ENCODE measurements at regions not wholly inside any gene's neighbourhood (a gene's known extent, or its start where the extent isn't known, plus 50 kb on each side); places are given as distances from the start of the nearest gene placed in this dataset.

DNA sequence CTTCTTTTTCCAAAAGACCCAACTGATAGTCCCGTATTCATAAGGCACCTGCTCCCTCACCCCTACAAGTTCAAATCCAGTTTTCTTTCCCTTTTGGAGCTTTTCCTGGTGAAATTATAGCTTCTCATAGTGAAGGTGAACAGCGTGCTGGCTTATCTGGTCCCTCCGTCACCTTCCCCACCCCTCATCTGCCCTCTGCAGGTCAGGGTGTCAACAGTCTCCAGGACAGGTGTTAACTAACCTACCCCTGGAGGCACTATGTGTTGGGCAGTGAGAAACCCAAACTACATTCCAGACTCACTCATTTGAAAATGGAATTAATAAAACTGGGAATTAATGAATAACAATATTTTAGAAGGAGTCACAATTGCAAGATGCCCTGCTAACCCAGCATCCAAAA, 109.0 kb upstream of the TAS2R1 start:
- no peak for TF ChIP-seq KDM5A (IDR thresholded peaks at IDR 0.05)
- TF ChIP-seq, protein P1, sequence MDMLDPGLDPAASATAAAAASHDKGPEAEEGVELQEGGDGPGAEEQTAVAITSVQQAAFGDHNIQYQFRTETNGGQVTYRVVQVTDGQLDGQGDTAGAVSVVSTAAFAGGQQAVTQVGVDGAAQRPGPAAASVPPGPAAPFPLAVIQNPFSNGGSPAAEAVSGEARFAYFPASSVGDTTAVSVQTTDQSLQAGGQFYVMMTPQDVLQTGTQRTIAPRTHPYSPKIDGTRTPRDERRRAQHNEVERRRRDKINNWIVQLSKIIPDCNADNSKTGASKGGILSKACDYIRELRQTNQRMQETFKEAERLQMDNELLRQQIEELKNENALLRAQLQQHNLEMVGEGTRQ (IDR thresholded peaks at IDR 0.05) = no peak
- TF ChIP-seq, protein P2, sequence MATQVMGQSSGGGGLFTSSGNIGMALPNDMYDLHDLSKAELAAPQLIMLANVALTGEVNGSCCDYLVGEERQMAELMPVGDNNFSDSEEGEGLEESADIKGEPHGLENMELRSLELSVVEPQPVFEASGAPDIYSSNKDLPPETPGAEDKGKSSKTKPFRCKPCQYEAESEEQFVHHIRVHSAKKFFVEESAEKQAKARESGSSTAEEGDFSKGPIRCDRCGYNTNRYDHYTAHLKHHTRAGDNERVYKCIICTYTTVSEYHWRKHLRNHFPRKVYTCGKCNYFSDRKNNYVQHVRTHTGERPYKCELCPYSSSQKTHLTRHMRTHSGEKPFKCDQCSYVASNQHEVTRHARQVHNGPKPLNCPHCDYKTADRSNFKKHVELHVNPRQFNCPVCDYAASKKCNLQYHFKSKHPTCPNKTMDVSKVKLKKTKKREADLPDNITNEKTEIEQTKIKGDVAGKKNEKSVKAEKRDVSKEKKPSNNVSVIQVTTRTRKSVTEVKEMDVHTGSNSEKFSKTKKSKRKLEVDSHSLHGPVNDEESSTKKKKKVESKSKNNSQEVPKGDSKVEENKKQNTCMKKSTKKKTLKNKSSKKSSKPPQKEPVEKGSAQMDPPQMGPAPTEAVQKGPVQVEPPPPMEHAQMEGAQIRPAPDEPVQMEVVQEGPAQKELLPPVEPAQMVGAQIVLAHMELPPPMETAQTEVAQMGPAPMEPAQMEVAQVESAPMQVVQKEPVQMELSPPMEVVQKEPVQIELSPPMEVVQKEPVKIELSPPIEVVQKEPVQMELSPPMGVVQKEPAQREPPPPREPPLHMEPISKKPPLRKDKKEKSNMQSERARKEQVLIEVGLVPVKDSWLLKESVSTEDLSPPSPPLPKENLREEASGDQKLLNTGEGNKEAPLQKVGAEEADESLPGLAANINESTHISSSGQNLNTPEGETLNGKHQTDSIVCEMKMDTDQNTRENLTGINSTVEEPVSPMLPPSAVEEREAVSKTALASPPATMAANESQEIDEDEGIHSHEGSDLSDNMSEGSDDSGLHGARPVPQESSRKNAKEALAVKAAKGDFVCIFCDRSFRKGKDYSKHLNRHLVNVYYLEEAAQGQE (IDR thresholded peaks at IDR 0.05) = no peak
- TF ChIP-seq, protein P3, sequence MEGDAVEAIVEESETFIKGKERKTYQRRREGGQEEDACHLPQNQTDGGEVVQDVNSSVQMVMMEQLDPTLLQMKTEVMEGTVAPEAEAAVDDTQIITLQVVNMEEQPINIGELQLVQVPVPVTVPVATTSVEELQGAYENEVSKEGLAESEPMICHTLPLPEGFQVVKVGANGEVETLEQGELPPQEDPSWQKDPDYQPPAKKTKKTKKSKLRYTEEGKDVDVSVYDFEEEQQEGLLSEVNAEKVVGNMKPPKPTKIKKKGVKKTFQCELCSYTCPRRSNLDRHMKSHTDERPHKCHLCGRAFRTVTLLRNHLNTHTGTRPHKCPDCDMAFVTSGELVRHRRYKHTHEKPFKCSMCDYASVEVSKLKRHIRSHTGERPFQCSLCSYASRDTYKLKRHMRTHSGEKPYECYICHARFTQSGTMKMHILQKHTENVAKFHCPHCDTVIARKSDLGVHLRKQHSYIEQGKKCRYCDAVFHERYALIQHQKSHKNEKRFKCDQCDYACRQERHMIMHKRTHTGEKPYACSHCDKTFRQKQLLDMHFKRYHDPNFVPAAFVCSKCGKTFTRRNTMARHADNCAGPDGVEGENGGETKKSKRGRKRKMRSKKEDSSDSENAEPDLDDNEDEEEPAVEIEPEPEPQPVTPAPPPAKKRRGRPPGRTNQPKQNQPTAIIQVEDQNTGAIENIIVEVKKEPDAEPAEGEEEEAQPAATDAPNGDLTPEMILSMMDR (IDR thresholded peaks at IDR 0.05) = no peak
- TF ChIP-seq RARB (CRISPR knock-in tag; IDR thresholded peaks at IDR 0.05) = no peak
